GM12878 (cell line): ENCODE measurements at regions not wholly inside any gene's neighbourhood (a gene's known extent, or its start where the extent isn't known, plus 50 kb on each side); places are given as distances from the start of the nearest gene placed in this dataset.

Experiments used
- ATAC-seq: fragments of 200-7000 bp; cut with Tn5 transposase; 3 replicates; pipeline ENCODE4 v1.9.1; 2020; ENCODE audit warnings: mild to moderate bottlenecking, moderate library complexity
- BruUV-seq: library from RNA; stranded (reverse); fragments of 400-500 nt; replicated peaks from 2 replicates; lab custom pipeline; 2021; lab: Mats Ljungman, UMichigan
- CTCF ChIA-PET: fragments of 300-600 bp; sonication (Branson Sonifier 250); formaldehyde crosslinking; extraction: SDS; loops from one replicate; lab custom pipeline; 2021; ENCODE audit warnings: inconsistent platforms; lab: Yijun Ruan, JAX
- POLR2A ChIA-PET: fragments of 350-600 bp; formaldehyde crosslinking; extraction: SDS; loops from one replicate; lab custom pipeline; 2021; ENCODE audit warnings: inconsistent platforms; lab: Charles Lee
- RAD21 ChIA-PET: fragments of 300-600 bp; sonication (Branson Sonifier 250); formaldehyde crosslinking; loops from one replicate; lab custom pipeline; 2023; ENCODE audit warnings: antibody characterized with exemption; ENCODE audit not compliant: unreplicated experiment; lab: Charles Lee
- SMC1A ChIA-PET: fragments of 300-600 bp; sonication (Branson Sonifier 250); formaldehyde crosslinking; loops from one replicate; lab custom pipeline; 2023; ENCODE audit not compliant: unreplicated experiment, uncharacterized antibody; lab: Charles Lee
- DNase-seq: peaks from one replicate; pipeline ENCODE4 v3.0.0-alpha.2; 2011; ENCODE audit warnings: low read depth, low spot score
- FAIRE-seq: peaks from 3 replicates; lab custom pipeline; 2011; peaks lifted over from hg19 to GRCh38; lab: Jason Lieb, UNC
- H2AFZ ChIP-seq: 2 replicates; pipeline ENCODE4 v1.6.0; 2011; ENCODE audit warnings: low read depth, low read length, control low read depth; ENCODE audit not compliant: control insufficient read depth
- H3K27ac ChIP-seq: 2 replicates; pipeline ENCODE4 v1.5.1; 2011; ENCODE audit warnings: control low read depth; ENCODE audit not compliant: control insufficient read depth, insufficient read depth
- H3K27me3 ChIP-seq, 2 experiments: replicated peaks in 1 of 2; 2 replicates each; pipeline versions ENCODE4 v1.6.0 to v1.6.1; 2011; ENCODE audit warnings: low read length in 1 of 2; ENCODE audit not compliant: control insufficient read depth in 2 of 2, insufficient read depth in 2 of 2
- H3K36me3 ChIP-seq, 2 experiments: 2 replicates each; pipeline ENCODE4 v1.5.1; 2011; ENCODE audit warnings: low read length in 1 of 2; ENCODE audit not compliant: control insufficient read depth in 2 of 2, insufficient read depth in 2 of 2
- H3K4me1 ChIP-seq: 2 replicates; pipeline ENCODE4 v1.6.1; 2011; ENCODE audit warnings: mild to moderate bottlenecking, low read length, moderate library complexity, mixed read lengths; ENCODE audit not compliant: control insufficient read depth, insufficient read depth
- H3K4me2 ChIP-seq: 2 replicates; pipeline ENCODE4 v1.6.0; 2011; ENCODE audit warnings: control low read depth; ENCODE audit not compliant: control insufficient read depth, insufficient read depth
- H3K4me3 ChIP-seq: fragments of 200-600 bp; sonication (generic); 2 replicates; pipeline ENCODE4 v1.5.1; 2016
- H3K79me2 ChIP-seq: 2 replicates; pipeline ENCODE4 v1.6.0; 2011; ENCODE audit warnings: low read length; ENCODE audit not compliant: control insufficient read depth, insufficient read depth
- H3K9ac ChIP-seq: 2 replicates; pipeline ENCODE4 v1.8.0; 2011; ENCODE audit warnings: low read length, control low read depth, mixed read lengths; ENCODE audit not compliant: control insufficient read depth, insufficient read depth
- H3K9me3 ChIP-seq: replicated peaks from 3 replicates; pipeline ENCODE4 v1.5.1; 2011; ENCODE audit warnings: mild to moderate bottlenecking, low read length; ENCODE audit not compliant: control insufficient read depth, insufficient read depth
- H4K20me1 ChIP-seq: 2 replicates; pipeline ENCODE4 v1.6.0; 2011; ENCODE audit not compliant: control insufficient read depth, insufficient read depth
- CBX3 ChIP-seq: fragments of 200-600 bp; sonication (generic); IDR thresholded peaks from 2 replicates; pipeline ENCODE4 v1.6.1; 2016; ENCODE audit warnings: low read depth, borderline replicate concordance
- CHD1 ChIP-seq: IDR thresholded peaks from 2 replicates; pipeline ENCODE4 v1.6.1; 2012; ENCODE audit warnings: low read depth, low read length, improper control_type of control experiment
- IRF4 ChIP-seq: IDR thresholded peaks from 2 replicates; pipeline ENCODE4 v1.6.1; 2011; ENCODE audit warnings: low read depth, low read length
- NBN ChIP-seq: fragments of 450-650 bp; IDR thresholded peaks from 2 replicates; pipeline ENCODE4 v1.6.1; 2016
- POLR2AphosphoS2 ChIP-seq: IDR thresholded peaks from 2 replicates; pipeline ENCODE4 v1.6.1; 2011; ENCODE audit warnings: low read depth, mild to moderate bottlenecking, low read length, improper control_type of control experiment, moderate library complexity
- RCOR1 ChIP-seq: conservative IDR thresholded peaks from 2 replicates; pipeline ENCODE4 v1.6.1; 2012; ENCODE audit warnings: low read depth, low read length, improper control_type of control experiment
- SUPT20H ChIP-seq: IDR thresholded peaks from 2 replicates; pipeline ENCODE4 v1.6.1; 2011; ENCODE audit warnings: low read depth, mild to moderate bottlenecking, low read length, moderate library complexity, borderline replicate concordance; ENCODE audit not compliant: control insufficient read depth
- WGBS: methylation state at CpG from one replicate; pipeline ENCODE4 v1.1.6; 2016; ENCODE audit warnings: low lambda C conversion rate; ENCODE audit not compliant: insufficient replicate concordance, insufficient coverage; ENCODE audit errors: missing lambda C conversion rate; 5-methylcytosine and 5-hydroxymethylcytosine counted together
- in situ Hi-C: fragments of 300-500 bp; cut with MboI; formaldehyde crosslinking; loops from 9 replicates; pipeline ENCODE4 v1.14.3; 2018; ENCODE audit warnings: mixed read lengths
- intact Hi-C: fragments of 100-400 bp; cut with micrococcal nuclease; formaldehyde crosslinking; loops from one replicate; pipeline ENCODE4 v1.14.2; 2022; ENCODE audit not compliant: unreplicated experiment
- TF ChIP-seq, protein P1 (sequence below): fragments of 450-650 bp; formaldehyde crosslinking; IDR thresholded peaks from 2 replicates; pipeline ENCODE4 v1.4.0; 2022; ENCODE audit warnings: mild to moderate bottlenecking, moderate library complexity

DNA sequence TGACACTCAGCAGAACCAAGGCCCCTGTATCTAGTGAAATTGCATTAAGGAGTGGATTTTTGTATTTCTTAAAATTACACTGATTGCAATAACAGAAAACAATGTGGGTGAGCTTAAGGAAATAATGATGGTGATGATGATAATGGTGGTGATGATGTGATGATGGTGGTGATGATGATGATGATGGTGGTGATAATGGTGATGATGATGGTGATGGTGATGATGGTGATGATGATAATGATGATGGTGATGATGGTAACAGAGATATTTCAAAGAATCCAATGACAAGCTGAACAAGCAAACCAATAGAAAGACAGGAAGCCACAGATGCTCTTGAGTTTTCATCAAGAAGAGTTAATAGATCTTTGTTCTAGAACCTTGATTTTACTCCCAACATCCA, 630.7 kb upstream of the AUTS2 start (continued):
- TF ChIP-seq, protein P1, sequence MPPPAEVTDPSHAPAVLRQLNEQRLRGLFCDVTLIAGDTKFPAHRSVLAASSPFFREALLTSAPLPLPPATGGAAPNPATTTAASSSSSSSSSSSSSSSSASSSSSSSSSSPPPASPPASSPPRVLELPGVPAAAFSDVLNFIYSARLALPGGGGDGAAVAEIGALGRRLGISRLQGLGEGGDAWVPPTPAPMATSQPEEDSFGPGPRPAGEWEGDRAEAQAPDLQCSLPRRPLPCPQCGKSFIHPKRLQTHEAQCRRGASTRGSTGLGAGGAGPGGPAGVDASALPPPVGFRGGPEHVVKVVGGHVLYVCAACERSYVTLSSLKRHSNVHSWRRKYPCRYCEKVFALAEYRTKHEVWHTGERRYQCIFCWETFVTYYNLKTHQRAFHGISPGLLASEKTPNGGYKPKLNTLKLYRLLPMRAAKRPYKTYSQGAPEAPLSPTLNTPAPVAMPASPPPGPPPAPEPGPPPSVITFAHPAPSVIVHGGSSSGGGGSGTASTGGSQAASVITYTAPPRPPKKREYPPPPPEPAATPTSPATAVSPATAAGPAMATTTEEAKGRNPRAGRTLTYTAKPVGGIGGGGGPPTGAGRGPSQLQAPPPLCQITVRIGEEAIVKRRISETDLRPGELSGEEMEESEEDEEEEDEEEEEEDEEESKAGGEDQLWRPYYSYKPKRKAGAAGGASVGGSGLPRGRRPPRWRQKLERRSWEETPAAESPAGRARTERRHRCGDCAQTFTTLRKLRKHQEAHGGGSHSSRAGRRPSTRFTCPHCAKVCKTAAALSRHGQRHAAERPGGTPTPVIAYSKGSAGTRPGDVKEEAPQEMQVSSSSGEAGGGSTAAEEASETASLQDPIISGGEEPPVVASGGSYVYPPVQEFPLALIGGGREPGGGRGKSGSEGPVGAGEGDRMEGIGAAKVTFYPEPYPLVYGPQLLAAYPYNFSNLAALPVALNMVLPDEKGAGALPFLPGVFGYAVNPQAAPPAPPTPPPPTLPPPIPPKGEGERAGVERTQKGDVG (CRISPR knock-in tag): no peak
- TF ChIP-seq RCOR1 (no peak), POLR2AphosphoS2 (no peak), CHD1 (no peak)

DNA sequence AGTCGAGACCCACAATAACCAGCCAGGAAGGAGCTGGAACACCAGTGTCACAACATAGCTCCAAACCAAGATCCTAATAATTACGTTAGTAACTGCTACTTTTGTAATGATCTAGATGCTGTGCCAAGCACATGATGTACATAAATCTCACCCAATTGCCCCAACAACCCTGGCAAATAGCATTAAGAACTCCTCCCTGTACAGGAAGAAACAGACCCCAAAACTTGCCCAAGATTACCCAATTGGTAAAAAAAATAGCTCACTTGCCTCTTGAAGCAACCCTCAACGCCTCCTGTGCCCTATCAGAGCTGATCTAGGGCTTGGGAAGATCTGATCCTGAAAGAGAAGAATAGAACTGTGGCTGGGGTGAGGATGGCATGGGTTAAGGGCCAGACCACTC, 628.7 kb upstream of the AUTS2 start:
- ChIA-PET RAD21 (no interaction called here), CTCF (no interaction called here), SMC1A (no interaction called here), POLR2A (no interaction called here)
- Histone ChIP-seq H3K4me1 (no peaks in the 10 kb centered on the region), H4K20me1 (no peaks in the 10 kb centered on the region), H2AFZ (no peak overlapping the region), H3K27me3 (no peaks in the 10 kb centered on the region), H3K9me3 (no peaks in the 10 kb centered on the region; the same call in 2 of the 3 replicates), H3K4me3 (no peak overlapping the region), H3K9ac (no peak overlapping the region), H3K79me2 (no peaks in the 10 kb centered on the region), H3K27ac (no peak overlapping the region), H3K4me2 (no peak overlapping the region), H3K36me3 (no peaks in the 10 kb centered on the region)
- ATAC-seq: no peak
- no peak for DNase-seq
- in situ Hi-C loops (no loop called here), intact Hi-C loops (no loop called here)
- BruUV-seq: no TSS peak
- FAIRE-seq: no peak
- TF ChIP-seq SUPT20H: no peak
- TF ChIP-seq NBN: no peak
- no peak for TF ChIP-seq CBX3
- TF ChIP-seq IRF4: no peak
- WGBS: 0% methylated on average over 3 of the region's 3 CpGs
